K562 (cell line): ENCODE measurements at regions not wholly inside any gene's neighbourhood (a gene's known extent, or its start where the extent isn't known, plus 50 kb on each side); places are given as distances from the start of the nearest gene placed in this dataset.

Experiments used
- NFYB ChIP-seq: IDR thresholded peaks from 2 replicates; pipeline ENCODE4 v1.6.1; 2011; ENCODE audit warnings: mild to moderate bottlenecking, moderate library complexity; ENCODE audit not compliant: insufficient read length; ENCODE audit errors: extremely low read depth
- PCBP2 ChIP-seq: fragments of 200-400 bp; formaldehyde crosslinking; IDR thresholded peaks from 2 replicates; pipeline ENCODE4 v1.6.1; 2018; ENCODE audit warnings: low read length, low read depth, mild to moderate bottlenecking, moderate library complexity; ENCODE audit not compliant: poor library complexity, severe bottlenecking
- PTRF ChIP-seq: fragments of 450-650 bp; IDR thresholded peaks from 2 replicates; pipeline ENCODE4 v1.6.1; 2016; ENCODE audit warnings: mild to moderate bottlenecking, missing genetic modification characterization, missing compliant biosample characterization
- SUPT5H ChIP-seq: fragments of 450-650 bp; IDR thresholded peaks from 2 replicates; pipeline ENCODE4 v1.6.1; 2016
- ZNF586 ChIP-seq: fragments of 450-650 bp; formaldehyde crosslinking; conservative IDR thresholded peaks from 2 replicates; pipeline ENCODE4 v1.4.0; 2020; ENCODE audit warnings: mild to moderate bottlenecking, moderate library complexity
- ZNF77 ChIP-seq: fragments of 250-450 bp; sonication (Bioruptor Pico); IDR thresholded peaks from 2 replicates; pipeline ENCODE4 v1.5.0; 2020
- TF ChIP-seq, protein P1 (sequence below): fragments of 200-600 bp; sonication (generic); IDR thresholded peaks from one replicate; pipeline ENCODE4 v1.6.1; 2012; ENCODE audit warnings: mild to moderate bottlenecking, low read depth, low read length, inconsistent platforms
- TF ChIP-seq, protein P2 (sequence below): fragments of 450-650 bp; IDR thresholded peaks from 2 replicates; pipeline ENCODE4 v1.6.1; 2017; ENCODE audit warnings: antibody characterized with exemption

DNA sequence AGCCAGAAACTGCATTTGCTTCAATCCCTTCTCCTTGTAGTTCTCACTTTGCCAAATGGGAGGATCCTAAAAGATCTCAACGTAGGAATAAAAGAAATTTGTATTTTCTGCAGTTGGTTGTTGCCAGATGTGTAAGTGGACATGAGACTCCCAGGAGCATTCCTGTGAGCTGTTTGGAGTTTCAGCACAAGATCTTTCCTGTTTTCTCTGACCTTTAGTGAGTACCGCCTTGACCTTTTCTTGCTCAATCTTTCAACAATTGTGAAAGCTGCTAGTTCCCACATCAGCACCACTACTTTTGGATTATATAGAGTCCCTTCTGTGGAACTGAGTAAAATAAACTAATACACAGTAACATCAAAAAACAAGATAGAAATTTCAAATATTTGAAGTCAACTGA lies 683.8 kb upstream of the PABPC4L start (continued):
- TF ChIP-seq, protein P1, sequence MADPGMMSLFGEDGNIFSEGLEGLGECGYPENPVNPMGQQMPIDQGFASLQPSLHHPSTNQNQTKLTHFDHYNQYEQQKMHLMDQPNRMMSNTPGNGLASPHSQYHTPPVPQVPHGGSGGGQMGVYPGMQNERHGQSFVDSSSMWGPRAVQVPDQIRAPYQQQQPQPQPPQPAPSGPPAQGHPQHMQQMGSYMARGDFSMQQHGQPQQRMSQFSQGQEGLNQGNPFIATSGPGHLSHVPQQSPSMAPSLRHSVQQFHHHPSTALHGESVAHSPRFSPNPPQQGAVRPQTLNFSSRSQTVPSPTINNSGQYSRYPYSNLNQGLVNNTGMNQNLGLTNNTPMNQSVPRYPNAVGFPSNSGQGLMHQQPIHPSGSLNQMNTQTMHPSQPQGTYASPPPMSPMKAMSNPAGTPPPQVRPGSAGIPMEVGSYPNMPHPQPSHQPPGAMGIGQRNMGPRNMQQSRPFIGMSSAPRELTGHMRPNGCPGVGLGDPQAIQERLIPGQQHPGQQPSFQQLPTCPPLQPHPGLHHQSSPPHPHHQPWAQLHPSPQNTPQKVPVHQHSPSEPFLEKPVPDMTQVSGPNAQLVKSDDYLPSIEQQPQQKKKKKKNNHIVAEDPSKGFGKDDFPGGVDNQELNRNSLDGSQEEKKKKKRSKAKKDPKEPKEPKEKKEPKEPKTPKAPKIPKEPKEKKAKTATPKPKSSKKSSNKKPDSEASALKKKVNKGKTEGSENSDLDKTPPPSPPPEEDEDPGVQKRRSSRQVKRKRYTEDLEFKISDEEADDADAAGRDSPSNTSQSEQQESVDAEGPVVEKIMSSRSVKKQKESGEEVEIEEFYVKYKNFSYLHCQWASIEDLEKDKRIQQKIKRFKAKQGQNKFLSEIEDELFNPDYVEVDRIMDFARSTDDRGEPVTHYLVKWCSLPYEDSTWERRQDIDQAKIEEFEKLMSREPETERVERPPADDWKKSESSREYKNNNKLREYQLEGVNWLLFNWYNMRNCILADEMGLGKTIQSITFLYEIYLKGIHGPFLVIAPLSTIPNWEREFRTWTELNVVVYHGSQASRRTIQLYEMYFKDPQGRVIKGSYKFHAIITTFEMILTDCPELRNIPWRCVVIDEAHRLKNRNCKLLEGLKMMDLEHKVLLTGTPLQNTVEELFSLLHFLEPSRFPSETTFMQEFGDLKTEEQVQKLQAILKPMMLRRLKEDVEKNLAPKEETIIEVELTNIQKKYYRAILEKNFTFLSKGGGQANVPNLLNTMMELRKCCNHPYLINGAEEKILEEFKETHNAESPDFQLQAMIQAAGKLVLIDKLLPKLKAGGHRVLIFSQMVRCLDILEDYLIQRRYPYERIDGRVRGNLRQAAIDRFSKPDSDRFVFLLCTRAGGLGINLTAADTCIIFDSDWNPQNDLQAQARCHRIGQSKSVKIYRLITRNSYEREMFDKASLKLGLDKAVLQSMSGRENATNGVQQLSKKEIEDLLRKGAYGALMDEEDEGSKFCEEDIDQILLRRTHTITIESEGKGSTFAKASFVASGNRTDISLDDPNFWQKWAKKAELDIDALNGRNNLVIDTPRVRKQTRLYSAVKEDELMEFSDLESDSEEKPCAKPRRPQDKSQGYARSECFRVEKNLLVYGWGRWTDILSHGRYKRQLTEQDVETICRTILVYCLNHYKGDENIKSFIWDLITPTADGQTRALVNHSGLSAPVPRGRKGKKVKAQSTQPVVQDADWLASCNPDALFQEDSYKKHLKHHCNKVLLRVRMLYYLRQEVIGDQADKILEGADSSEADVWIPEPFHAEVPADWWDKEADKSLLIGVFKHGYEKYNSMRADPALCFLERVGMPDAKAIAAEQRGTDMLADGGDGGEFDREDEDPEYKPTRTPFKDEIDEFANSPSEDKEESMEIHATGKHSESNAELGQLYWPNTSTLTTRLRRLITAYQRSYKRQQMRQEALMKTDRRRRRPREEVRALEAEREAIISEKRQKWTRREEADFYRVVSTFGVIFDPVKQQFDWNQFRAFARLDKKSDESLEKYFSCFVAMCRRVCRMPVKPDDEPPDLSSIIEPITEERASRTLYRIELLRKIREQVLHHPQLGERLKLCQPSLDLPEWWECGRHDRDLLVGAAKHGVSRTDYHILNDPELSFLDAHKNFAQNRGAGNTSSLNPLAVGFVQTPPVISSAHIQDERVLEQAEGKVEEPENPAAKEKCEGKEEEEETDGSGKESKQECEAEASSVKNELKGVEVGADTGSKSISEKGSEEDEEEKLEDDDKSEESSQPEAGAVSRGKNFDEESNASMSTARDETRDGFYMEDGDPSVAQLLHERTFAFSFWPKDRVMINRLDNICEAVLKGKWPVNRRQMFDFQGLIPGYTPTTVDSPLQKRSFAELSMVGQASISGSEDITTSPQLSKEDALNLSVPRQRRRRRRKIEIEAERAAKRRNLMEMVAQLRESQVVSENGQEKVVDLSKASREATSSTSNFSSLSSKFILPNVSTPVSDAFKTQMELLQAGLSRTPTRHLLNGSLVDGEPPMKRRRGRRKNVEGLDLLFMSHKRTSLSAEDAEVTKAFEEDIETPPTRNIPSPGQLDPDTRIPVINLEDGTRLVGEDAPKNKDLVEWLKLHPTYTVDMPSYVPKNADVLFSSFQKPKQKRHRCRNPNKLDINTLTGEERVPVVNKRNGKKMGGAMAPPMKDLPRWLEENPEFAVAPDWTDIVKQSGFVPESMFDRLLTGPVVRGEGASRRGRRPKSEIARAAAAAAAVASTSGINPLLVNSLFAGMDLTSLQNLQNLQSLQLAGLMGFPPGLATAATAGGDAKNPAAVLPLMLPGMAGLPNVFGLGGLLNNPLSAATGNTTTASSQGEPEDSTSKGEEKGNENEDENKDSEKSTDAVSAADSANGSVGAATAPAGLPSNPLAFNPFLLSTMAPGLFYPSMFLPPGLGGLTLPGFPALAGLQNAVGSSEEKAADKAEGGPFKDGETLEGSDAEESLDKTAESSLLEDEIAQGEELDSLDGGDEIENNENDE, result no peak
- TF ChIP-seq NFYB, result no peak
- no peak for TF ChIP-seq PCBP2
- no peak for TF ChIP-seq ZNF586 (CRISPR knock-in tag)
- TF ChIP-seq PTRF, result no peak
- TF ChIP-seq, protein P2, sequence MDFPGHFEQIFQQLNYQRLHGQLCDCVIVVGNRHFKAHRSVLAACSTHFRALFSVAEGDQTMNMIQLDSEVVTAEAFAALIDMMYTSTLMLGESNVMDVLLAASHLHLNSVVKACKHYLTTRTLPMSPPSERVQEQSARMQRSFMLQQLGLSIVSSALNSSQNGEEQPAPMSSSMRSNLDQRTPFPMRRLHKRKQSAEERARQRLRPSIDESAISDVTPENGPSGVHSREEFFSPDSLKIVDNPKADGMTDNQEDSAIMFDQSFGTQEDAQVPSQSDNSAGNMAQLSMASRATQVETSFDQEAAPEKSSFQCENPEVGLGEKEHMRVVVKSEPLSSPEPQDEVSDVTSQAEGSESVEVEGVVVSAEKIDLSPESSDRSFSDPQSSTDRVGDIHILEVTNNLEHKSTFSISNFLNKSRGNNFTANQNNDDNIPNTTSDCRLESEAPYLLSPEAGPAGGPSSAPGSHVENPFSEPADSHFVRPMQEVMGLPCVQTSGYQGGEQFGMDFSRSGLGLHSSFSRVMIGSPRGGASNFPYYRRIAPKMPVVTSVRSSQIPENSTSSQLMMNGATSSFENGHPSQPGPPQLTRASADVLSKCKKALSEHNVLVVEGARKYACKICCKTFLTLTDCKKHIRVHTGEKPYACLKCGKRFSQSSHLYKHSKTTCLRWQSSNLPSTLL, result no peak
- TF ChIP-seq SUPT5H, result no peak
- TF ChIP-seq ZNF77, result no peak
